ENCODE measurements at regions not wholly inside any gene's neighbourhood (a gene's known extent, or its start where the extent isn't known, plus 50 kb on each side); places are given as distances from the start of the nearest gene placed in this dataset.

DNA sequence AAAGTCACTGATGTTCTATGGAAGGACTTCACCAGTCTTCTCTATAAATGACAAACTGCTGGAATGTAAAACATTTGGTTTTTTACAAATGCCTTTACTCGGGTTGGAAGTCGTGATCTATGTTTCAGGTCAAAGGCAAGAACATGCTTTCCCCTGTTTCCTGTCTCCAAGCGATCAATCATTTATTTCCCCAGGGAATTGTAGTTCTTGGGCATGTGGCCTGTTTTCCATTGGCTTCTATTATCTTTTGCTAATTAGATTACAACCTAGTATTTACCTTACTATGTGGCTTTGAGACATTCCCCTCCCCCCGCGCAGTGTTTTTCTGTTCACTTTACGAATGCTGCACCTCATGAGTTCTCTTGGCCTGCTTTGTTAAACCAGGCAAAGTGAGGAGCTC is 684.2 kb downstream of the EPHA4 start:
- TF ChIP-seq, protein P1, sequence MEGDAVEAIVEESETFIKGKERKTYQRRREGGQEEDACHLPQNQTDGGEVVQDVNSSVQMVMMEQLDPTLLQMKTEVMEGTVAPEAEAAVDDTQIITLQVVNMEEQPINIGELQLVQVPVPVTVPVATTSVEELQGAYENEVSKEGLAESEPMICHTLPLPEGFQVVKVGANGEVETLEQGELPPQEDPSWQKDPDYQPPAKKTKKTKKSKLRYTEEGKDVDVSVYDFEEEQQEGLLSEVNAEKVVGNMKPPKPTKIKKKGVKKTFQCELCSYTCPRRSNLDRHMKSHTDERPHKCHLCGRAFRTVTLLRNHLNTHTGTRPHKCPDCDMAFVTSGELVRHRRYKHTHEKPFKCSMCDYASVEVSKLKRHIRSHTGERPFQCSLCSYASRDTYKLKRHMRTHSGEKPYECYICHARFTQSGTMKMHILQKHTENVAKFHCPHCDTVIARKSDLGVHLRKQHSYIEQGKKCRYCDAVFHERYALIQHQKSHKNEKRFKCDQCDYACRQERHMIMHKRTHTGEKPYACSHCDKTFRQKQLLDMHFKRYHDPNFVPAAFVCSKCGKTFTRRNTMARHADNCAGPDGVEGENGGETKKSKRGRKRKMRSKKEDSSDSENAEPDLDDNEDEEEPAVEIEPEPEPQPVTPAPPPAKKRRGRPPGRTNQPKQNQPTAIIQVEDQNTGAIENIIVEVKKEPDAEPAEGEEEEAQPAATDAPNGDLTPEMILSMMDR (IDR thresholded peaks at IDR 0.05): no peak

- TF ChIP-seq, protein P1 (IDR thresholded peaks at IDR 0.05): no peak
Observed at GRCh38 chr2:220890931-220891330, 681.2 kb downstream of the EPHA4 start.

DNA sequence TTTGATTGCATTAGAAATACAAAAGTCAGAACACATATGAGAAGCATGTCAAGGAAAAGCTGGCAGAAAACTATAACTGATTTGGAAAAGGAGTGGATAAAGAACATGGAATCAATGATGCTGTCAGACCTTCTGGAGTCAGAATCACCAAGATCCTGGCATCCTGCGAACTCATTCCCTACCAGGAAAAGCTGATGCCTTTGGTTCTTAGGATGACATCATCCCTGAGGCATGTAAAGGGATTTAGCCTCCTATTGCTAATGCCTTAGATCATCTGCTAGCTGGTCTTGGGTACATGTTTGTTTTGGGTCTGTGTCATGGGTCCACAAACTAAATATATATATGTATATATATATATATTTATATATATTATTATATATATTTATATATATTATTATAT is 680.7 kb downstream of the EPHA4 start:
- TF ChIP-seq, protein P1 (IDR thresholded peaks at IDR 0.05): no peak

DNA sequence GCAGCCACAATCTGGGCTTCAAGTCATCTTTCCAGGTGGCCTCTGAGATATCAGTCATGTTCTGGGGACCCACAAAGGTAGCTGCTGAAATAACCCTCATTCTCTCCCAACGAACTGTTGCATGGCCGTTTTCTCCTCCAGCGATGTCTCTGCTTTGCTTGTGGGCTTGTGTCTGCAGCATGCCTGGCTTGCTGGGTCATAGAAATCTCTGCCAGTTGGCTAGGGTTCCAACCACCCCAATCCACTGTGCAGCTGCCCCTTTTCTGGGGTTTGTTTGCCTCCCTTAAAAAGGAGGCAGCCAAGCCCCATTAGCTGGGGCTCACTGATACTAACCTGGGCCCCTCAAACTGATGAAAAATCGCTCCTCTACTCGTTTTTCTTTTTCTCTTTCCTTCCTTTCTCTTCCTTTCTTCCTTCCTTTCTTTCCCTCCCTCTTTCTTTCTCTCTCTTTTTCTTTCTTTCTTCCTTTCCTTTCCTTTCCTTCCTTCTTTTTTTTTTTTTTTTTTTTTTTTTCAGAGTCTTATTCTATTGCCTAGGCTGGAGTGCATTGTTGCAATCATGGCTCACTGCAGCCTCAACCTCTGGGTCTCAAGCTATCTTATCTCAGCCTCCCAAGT is 680.0 kb downstream of the EPHA4 start:
- TF ChIP-seq, protein P1 (IDR thresholded peaks at IDR 0.05): no peak

DNA sequence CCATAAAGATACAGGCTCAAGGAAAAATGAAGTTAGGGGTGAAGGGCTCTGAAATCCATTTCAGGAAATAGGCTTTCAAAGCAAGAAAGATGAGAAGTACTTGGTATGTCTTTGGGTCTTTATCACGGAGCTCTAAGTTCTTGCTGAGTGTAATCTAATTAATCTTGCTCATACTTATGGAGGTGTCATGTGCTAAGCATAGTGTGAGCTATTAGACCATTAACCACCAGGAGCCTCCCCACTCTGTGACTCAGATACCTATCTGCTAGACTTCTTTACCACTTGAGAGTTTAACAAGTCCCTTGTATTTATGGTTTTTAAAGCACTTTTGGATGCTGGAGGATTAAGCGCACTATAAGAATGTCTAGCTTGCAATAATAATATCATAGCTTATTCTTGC is 678.7 kb downstream of the EPHA4 start:
- TF ChIP-seq, protein P1 (IDR thresholded peaks at IDR 0.05): no peak

GRCh38 chr2:220894069-220894468 is 678.0 kb downstream of the EPHA4 start:
- TF ChIP-seq, protein P1 (IDR thresholded peaks at IDR 0.05): no peak

DNA sequence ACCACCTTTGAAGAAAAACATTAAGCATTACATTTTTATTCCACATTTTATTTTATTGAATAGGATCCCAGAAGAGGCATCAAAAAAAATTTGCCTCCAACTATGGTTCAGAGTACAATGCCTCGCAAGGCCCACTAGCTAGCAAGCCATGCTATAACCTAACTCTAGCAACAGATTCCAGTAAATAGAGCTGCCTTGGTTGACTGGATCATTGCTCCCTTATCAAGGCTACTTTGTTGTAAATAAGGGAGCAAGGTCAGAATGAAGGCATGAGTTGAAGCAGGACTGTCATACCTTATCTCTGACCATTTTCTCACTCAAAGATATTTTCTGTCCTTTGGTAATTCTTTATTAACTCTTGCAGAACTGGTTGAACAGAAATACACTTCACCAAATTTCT is 672.6 kb downstream of the EPHA4 start:
- TF ChIP-seq, protein P1 (IDR thresholded peaks at IDR 0.05): no peak

GRCh38 chr2:220904015-220904414 is 668.1 kb downstream of the EPHA4 start:
- TF ChIP-seq, protein P1 (IDR thresholded peaks at IDR 0.05): no peak

Measured in LNCAP (cell line).